ENCODE measurements at regions not wholly inside any gene's neighbourhood (a gene's known extent, or its start where the extent isn't known, plus 50 kb on each side); places are given as distances from the start of the nearest gene placed in this dataset.

DNA sequence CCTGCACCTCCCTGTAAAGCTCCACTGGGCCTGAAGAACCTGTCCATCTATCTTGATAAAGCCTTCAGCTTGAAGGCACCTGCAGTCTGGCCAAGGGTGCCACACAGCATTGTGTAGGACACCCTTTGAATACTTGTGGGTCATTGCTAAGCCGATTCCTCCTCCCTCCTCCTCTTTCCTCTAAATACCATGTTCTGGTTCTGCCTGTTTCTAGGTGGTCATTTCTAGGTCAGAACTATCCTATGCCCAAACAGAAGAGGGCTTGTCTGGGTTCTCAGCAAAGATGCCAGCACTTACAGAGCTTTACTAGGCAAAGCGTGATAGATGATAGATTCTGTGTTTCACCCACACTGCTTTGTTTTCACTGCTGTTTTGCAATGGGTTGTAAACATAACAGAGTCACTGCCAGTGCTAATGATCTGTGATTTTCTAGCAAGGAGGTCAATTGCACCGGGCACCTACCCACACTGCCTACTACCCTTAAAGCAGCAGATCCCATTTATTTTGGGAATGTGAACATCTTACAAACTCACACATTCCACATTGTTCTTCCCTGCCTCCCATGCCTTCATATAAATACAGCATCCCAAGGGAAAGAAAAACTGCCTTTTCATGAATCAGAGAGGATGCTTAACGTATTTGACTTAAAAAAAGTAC lies 279.1 kb upstream of the PITRM1 start:
- no peak for DNase-seq

DNA sequence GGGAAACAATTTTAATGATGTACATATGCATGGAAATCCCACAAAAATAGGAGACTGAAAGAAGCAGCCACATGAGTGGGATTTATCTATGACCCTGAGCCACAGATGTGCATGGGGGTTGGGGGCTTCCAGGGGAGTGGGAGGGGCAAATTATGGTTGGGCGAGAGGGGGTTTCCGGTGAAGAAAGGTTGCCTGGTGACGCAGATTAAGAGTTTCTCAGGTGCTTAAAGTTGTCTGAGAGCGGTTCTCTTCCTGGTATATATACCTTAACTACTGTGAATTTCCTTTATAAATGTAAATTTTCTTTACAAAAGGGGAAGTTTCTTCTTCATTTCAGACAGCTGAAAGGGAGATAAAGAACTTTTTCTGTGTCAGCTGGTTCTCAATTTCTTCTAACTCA lies 273.6 kb upstream of the PITRM1 start:
- DNase-seq, result no peak

DNA sequence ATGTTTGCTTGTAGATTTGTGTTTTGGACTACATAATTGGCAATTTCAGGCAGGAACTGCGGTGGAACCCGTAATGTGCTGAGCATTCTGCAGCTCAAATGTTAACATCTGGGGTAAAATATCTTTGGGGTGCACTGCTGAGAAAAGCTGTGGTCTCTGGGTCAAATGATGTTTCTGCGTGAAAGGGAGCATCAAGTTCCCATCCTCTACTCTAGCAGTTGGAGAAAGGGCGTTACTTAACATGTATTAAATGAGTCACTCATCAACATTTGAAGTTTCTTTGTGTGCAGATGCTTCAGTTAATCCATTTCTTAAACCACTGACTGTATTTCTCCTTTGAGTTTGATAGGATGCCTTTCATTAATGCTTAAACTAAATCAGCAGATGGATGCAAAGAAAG lies 273.1 kb upstream of the PITRM1 start:
- no peak for DNase-seq

DNA sequence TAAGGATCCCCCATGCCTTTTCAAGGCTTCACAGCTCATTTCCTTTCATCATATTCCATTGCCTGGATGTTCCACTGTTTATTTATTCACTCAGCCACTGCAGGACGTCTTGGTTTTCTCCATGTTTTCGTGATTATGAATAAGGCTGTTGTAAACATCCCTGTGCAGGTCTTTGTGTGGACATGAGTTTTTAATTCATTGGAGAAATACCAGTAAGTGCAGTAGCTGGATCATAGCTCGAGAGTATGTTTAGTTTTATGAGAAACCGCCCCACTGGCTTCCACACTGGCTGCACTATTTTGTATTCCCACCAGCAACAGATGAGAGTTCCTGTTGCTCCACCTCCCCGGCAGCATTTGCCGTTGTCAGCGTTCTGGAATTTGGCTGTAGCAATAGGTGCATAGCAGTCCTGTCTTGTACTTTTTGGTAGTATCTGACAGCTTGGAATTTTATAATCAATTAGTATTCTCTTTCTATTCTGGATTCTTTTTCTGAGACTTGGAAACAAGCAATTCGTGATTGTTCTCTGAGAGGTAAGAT lies 269.9 kb upstream of the PITRM1 start:
- no peak for DNase-seq

DNA sequence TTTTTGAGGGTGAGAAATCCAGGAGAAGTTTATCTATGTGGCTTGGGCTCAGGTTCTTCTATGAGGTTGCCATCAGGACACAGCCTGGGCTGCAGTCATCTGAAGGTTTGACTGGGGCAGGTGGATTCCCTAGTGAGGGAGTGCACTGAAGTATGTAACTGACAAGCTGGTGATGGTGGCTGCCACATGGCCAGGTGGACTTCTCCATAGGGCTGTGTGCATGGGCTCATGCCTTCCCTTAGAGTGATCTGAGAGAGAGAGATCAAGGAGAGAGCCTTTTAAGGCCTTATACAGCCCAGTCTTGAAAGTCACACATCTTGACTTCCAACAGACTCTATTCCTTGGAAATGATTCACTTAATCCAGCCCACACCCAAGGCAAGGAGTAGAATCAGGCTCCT lies 266.6 kb upstream of the PITRM1 start:
- no peak for DNase-seq

DNA sequence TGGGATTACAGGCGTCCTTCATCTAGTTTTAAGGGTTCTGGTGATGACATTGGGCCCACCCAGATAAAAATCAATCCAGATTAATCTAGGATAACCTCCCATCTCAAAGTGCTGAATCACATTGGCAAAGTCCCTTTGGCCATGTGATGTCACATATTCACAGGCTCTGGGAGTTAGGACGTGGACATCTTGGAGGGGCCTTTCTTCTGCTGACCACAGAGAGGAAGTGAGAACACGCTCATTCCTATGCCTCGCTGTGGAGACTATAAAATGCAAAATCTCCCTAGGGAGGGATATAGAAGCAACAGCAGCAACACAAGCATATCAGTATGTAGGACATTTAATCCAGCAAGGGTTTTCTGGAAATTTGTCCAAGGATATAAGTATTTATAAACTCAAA lies 266.0 kb upstream of the PITRM1 start:
- no peak for DNase-seq

DNA sequence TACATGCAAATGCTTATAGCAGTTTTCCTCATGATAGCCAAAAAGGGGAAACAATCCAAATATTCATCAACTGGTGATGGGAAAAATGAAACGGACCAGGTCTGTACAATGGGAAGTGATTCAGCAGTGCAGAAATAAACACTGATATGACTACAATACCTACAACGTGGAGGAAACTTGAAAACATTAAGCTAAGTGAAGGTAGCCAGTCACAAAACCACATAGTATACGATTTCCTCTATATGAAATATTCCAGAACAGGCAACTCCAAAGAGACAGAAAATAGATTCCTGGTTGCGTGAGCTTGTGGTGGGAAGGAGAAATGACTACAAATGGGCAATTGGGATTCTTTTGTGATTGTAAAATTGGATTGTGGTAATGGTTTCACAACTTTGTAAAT lies 263.1 kb upstream of the PITRM1 start:
- DNase-seq, result no peak

DNA sequence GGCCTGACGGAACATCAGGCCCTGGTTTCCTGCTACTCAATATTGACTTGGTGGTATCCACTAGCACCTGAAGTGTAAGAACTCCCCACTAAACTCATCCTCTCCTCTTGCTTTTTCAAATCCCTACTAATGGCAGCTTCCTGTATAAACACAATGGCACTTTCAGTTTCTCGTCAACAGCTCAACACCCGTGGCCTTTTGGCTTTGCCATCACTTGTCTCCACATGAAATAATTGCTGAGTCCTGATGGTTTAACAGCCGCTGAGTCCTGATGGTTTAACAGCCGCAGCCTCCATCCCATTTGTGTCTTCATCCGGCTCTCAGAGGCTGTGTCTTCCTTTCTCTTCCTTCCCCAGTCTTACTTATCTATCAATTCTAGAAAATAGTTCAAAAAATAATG lies 261.4 kb upstream of the PITRM1 start:
- DNase-seq, result no peak

DNA sequence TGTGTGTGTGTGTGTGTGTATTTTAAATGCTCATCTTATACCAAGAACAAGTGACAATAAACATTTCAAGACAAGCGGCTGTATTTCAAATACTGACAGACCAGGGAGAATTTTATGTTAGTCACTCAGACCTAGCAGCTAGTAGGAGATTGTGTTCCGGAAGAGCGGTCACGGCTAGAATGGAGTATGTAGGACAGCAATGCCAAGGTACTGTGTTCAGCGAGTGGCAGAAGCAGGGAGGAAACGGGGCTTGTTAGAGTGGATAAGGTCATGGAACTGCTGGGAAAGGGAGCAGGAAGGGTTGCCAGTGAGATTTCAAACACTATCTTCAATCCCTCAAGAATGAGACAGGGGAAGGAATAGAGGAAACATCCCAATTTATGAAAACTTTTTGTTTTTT lies 260.5 kb upstream of the PITRM1 start:
- DNase-seq, result no peak

DNA sequence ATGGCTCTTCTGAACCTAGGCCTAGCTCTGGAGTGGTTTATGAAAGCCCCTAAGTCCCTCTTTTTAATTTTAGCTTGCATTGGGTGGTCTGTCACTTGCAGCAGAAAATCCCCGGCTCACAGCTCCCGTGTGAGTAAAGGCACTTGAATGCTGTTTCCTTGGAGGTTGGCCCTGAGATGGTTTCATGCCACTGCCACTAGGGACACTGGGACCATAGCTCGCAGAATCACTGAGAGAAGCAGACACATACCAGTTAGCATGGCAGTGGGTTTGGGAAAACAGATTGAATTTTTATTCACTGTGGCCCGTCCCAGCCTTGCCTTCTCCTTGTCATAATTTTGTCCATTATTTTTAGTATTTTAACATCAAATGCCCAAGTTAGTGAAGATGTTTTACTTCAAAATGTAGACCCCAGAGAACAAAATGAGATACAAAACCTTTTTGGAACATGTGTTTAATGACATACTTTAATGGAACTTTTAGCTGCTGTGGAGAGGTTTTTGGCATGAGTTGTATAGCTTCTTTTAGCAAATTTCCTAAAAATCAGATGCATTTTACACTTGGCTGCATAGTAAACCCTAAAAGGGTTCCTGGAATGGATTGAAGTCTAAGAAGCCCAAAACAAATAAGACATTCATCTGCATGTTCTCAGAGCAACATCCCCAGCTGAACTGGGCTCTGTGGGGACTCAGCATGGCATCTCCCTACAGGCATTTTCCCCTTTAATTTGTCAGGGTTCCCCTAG lies 259.7 kb upstream of the PITRM1 start:
- no peak for DNase-seq

DNA sequence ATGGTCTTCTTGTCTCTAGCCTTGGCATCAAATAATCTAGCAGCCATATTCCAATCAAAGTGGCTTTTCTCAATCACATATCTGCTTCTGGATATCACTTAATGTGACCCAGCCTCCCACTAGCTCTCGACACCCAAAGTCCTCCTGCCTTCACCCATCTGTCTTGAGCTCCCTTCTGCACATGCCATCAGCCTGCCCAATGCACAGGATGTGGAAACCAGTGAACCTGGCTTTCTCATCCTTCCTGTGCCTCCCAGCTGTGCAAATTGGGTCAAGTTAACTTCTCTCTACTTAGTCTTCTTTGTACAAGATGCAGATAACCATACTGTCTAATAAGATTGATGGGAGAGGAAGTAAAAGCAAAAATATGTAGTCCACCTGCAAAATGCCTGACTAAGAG lies 257.9 kb upstream of the PITRM1 start:
- no peak for DNase-seq

DNA sequence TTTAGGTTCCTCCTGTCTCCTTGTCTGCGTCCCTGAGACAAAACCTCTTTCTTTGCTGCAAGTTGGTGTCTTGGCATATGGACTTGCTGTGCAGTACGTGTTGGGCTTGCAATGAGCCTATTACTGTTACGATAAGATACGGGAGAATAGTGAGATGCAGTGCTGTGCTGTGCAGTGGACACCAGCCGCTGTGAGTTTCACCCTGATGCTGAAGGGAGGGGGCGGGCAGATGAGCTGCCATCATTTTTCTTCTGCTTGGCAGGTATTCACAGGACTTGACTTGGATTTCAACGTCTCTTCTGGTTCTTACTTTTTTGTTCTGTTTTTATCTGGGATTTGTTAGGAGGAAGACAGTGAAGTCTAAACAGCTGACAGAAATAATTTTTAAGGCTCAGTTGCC lies 257.1 kb upstream of the PITRM1 start:
- no peak for DNase-seq

DNA sequence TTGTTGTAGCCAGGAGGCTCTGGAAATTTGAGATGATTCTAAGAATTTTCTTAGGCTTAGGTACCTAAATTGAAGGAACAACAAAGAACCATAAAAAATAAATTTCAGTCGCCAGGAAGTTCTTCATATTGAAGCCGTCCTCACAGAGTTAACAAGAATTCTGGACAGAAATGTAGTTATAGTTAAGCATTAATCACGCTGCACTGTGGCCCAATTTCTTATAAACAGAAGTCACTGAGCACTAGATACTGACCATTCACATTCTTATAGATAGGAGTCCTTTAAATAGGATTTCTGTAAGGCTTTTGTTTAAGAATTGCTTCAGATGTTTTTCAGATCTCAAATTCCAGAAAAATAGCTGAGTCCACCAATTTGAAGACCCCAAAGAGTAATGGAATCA lies 256.2 kb upstream of the PITRM1 start:
- no peak for DNase-seq

DNA sequence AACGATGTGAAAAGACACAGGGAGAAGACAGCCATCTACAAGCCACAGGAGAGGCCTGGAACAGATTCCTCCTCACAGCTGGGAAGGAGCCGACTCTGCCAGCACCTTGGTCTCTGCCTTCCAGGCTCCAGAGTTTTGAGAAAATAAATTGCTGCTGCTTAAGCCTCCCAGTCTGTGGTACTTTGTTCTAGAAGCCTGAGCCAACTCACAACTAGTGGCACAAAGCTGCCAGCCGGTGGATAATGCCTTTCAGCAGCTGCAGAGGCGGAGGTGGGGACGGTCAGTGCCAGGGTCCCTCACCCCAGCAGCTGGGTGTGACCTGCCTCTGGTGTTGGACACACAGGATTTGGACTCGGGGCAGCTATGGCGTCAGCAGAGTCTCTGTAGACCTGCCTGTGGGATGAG lies 255.4 kb upstream of the PITRM1 start:
- no peak for DNase-seq

DNA sequence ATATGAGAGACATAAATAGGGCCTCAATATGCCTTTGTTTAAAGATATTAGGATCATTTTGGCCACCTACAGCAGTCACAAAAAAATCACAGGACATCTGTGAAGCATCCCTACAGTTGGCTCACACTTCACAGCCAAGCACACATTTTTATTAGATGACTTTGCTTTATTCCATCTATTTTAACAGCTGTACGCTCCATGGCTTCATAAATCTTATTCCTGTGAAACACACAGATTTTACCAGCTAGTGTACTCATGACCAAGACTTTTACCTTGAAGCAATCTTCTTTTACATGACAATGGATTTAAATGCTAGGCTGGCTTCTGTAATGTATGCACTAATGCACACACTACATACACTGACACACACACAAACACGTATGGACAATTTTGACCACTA lies 254.8 kb upstream of the PITRM1 start:
- DNase-seq, result no peak

DNA sequence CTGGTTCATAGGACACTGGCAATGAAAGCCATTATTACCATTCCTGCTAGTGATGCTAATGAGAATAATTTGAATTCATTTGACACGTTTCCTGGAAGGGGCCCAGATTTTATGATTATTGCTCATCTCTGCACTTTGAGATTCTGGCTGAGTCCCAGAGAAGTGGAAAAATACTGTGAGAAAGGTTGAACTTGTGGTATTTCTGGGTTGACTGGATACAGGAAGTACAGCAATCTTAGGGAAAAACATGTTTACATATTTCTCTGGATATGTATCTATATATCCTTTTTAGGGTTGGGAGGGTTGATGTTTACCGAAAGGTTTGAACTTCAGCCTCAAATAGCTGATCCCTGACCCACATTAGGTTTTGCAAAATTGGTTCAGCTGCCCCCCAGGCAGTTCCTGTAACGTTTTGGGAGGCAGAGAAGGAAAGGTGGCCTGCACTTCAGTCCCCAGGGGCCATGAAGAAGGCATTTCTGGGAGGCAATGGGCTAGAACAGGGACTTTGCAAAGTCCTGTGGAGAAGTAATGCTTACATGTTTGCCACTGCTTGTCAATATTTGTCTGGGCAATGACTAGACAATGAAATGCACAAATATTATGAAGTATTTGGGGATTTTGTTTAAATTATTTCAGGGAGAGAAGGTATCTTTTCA lies 253.7 kb upstream of the PITRM1 start:
- DNase-seq, result no peak

DNA sequence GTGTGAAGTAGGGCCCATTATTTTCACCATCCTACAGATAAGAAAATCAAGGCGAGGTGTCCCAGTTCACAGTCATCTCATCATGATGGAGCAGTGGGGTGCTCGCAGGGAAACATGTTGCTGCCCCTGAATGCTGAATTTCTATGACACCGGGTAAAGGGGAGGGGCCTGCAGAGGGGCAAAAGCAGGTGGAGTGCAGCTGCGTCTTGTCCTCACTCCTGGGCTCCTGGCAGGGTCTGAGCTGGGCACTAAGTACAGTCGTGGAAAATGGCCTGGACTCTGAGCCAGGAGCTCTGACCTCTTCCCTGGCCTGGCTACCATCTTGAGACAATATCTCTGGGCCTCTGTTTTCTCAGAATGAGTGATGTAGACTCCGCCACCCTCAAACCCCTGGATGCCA lies 253.1 kb upstream of the PITRM1 start:
- DNase-seq, result no peak

DNA sequence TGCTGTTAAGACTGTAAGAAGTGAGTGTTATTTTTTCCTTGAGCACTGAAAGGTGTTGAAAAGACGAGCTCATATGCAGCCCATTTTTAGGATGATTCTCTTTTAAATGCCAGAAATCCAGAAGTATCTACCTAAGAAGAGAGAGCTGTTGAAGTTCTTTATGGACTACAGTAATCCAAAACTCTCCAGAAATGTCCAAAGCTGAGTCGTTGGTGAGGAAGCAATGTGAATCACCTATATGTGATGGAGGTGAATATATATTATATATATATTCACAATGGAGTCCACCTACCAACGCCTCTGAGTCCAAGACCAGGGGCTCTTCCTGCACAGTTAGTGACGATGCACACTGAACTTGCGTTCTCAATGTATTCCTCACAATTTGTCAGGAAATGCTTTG lies 252.7 kb upstream of the PITRM1 start:
- DNase-seq, result no peak

DNA sequence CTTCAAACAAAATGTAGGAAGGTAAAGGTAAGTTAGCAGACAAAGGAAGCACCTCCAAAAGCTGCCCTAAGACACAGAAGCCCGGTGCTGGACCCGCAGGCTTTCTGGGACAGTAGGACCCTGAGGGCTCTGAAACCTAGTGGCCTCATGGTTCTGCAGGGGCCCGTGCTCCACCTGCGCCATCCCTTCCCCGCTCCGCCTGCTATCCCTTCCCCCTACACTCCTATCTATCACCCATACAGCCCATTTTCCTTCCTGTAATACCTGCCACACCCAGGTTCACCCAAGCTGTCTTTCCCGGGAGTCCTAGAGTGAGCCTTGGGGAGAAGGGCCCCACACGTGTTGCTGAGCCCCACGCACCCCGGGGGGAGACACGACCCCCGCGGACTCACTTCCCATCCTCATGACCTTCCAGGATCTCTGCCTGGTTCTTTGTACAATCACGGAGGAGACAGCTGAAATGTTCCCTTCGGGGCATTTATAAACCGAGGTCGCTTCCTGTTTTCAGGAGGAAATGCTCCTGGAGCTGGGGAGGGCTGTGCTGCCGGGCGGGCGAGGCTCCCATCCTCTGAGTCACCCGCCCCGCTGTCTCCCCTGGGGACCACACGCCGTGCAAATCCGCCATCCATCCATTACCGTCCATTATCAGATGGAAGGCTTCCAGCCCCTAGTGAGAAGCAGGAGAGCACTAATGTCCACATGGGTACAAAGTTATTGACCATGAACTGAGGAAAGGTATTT lies 251.7 kb upstream of the PITRM1 start:
- DNase-seq, result no peak

DNA sequence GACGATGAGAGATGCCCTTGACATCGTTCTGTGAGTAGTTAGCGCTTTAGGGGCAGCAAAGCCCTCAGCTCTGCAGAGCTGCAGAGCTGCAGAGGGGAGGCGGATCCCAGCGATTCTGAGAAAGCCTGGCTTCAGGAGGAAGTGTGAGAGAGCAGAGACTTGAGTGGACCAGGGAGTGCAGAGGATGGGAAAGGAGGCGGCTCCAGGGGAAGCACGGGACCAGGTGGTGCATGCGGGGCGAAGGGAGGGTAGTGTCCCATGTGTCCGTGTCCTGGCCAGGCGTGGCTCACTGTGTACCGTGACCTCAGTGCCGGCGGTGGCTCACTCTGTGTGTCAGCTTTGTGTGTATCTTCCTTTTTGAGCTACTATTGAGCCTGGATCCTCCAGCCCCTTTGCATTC lies 250.8 kb upstream of the PITRM1 start:
- DNase-seq, result no peak

DNA sequence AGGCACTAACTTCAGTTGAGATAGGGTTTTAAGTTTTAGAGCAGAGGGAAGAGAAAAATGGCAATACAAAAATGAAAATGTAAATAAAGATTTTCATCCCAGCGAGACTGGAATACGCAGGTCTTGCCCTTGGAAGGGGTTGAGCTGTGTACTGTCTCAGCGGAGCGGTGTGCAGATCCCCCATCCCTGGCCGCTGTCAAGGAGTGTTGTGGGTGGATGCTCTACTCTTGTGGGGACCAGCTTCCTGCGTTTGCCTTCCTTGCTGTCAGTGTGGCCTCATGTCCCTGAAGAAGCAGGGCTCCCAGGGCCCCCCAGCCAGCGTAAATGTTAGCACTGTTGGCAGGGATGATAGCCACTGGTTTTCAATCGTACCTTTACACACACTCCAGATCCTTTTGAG lies 249.7 kb upstream of the PITRM1 start:
- no peak for DNase-seq

DNA sequence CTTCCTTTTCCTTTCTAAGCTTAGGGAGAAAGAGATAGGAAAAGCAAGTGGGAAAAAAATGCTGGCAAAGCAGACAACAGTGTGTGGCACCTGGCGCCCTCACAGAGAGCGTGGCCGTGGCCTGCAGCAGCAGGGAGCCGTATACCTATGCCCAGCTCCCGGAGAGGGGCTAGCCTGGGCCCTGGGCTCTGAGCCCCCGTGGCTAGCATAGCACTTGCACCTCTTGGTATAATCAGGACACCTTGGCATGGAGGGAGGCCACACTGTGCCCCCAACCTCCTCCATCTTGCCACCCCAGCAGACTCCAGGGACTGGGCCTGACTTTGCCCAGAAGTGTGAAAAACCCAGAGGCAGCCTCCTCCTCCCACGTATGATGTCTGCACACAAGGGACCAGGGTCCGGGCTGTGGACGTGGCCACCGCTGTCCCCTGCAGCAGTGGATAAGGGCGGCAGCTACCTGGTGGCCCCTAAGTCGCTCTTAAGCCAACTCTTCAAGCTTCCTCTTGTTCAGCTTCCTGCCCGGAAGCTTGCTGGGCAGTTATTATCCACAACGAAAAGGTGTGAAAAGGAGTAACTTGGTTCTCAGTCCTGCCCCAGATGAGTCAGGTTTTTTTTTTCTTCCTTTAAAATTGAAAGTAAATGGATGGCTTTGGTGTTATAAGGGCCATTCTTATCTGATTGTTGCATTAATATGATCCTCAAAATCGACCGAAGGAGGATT lies 249.1 kb upstream of the PITRM1 start:
- DNase-seq, result no peak
